PC-9 (cell line): ENCODE measurements at regions not wholly inside any gene's neighbourhood (a gene's known extent, or its start where the extent isn't known, plus 50 kb on each side); places are given as distances from the start of the nearest gene placed in this dataset.

Experiments used
- EZH2 ChIP-seq: fragments of 200-600 bp; sonication (generic); IDR thresholded peaks from 2 replicates; pipeline ENCODE4 v1.8.0; 2017; ENCODE audit warnings: antibody characterized with exemption, low read depth
- TF ChIP-seq, protein P1 (sequence below): fragments of 200-600 bp; sonication (generic); conservative IDR thresholded peaks from 2 replicates; pipeline ENCODE4 v1.6.1; 2017; ENCODE audit warnings: mixed run types, antibody characterized with exemption, mild to moderate bottlenecking, moderate library complexity

DNA sequence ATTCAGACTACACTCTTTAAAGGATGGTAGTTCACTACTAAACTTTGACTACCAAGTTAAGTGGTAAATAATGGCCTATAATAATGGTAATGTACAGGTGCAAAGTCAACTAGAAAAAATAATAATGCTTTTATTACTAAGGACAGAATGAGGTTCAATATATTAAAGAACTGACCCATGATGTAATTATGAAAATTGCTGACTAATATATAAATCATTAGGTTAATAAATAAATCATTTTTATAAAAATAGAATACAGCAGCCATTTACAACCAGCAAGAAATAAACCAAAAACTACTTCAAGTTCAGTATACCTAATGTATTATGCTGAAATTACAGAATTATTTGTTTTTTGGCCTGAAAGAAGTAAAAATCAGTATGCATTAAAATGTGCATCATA, 577.2 kb downstream of the PPARGC1A start:
- TF ChIP-seq, protein P1, sequence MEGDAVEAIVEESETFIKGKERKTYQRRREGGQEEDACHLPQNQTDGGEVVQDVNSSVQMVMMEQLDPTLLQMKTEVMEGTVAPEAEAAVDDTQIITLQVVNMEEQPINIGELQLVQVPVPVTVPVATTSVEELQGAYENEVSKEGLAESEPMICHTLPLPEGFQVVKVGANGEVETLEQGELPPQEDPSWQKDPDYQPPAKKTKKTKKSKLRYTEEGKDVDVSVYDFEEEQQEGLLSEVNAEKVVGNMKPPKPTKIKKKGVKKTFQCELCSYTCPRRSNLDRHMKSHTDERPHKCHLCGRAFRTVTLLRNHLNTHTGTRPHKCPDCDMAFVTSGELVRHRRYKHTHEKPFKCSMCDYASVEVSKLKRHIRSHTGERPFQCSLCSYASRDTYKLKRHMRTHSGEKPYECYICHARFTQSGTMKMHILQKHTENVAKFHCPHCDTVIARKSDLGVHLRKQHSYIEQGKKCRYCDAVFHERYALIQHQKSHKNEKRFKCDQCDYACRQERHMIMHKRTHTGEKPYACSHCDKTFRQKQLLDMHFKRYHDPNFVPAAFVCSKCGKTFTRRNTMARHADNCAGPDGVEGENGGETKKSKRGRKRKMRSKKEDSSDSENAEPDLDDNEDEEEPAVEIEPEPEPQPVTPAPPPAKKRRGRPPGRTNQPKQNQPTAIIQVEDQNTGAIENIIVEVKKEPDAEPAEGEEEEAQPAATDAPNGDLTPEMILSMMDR, result no peak
- no peak for TF ChIP-seq EZH2
